Motor neuron (in vitro differentiated cells): ENCODE measurements at regions not wholly inside any gene's neighbourhood (a gene's known extent, or its start where the extent isn't known, plus 50 kb on each side); places are given as distances from the start of the nearest gene placed in this dataset.

Experiments used
- ATAC-seq, 8 experiments: fragments of 200-7000 bp; cut with Tn5 transposase; replicated peaks in 6 of 8; 2 replicates each; pipeline ENCODE4 v1.8.0; 2021; ENCODE audit warnings: mild to moderate bottlenecking in 8 of 8, moderate library complexity in 8 of 8
- H3K27ac ChIP-seq, 2 donors: fragments of 250-450 bp; sonication (Bioruptor Pico); 2 replicates each; pipeline ENCODE4 v1.9.0; 2021; ENCODE audit warnings: antibody characterized with exemption in 2 of 2, mild to moderate bottlenecking in 2 of 2, moderate library complexity in 1 of 2
- H3K4me1 ChIP-seq, 2 donors: fragments of 250-450 bp; sonication (Bioruptor Pico); replicated peaks in 1 of 2; 2 replicates each; pipeline ENCODE4 v1.6.1; 2021; ENCODE audit warnings: antibody characterized with exemption in 2 of 2, mild to moderate bottlenecking in 2 of 2, moderate library complexity in 1 of 2
- H3K4me3 ChIP-seq, 5 donors: fragments of 250-450 bp; sonication (Bioruptor Pico); 2 replicates each; pipeline ENCODE4 v1.9.0; 2021; ENCODE audit warnings: antibody characterized with exemption in 5 of 5, mild to moderate bottlenecking in 5 of 5, moderate library complexity in 4 of 5
- WGBS, 10 experiments: fragments of 450-650 bp; shearing (Covaris generic); methylation state at CpG; one replicate each; pipeline ENCODE4 v1.0.0; 2022; 5-methylcytosine and 5-hydroxymethylcytosine counted together
- in situ Hi-C, 9 experiments: fragments of 400-800 bp; cut with MboI; loops; one replicate each; pipeline ENCODE4 v1.15.0; 2021; ENCODE audit warnings: low sequenced_read_pairs in 9 of 9, low pct_unique_long_range_greater_than_20kb in 2 of 9; ENCODE audit not compliant: unreplicated experiment in 9 of 9

DNA sequence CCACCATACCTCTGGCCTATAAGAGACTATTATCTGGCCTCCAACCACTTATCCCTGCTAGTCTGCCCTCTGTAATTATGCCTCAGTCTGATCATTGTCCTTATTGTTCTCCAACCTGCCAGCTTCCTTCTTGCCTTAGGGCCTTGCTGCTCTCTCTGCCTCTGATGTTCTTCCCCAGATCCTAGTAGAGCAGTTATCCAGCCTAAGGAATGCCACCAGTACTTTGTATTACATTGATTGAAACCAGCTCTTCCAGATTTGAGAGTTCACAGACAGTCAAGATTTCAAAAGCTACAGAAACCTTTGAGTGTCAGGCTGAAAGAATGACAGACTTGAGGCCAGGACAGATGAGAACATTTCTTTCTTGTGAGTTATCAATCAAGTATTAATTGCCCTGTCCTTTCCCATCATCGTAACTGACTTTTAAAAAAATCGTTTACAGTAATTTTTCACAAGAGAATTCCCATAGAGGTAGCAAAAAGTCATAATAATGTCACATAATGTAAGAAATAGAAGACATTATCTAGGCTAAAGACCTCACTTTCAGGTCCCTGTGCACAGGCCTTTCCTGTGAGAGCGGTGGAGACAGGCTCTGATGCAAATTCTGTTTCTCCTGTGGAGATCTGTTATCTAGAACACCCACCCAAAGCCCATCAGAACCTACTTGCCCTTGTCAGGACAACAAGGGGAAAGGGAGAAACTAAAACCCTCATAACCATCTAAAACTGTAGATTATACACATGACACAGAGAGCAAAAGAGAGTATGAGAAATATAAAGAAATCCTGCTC lies 64.1 kb upstream of the GUCY1A1 start:
- ATAC-seq, result no peak
- 13 to 100% (median 63%) methylated on average over 1 to 3 of the region's 3 CpGs; no CpG with 5 or more reads in 1 of the 10 experiments for WGBS, 10 experiments
- no peak overlapping the region for H3K4me3 ChIP-seq
- H3K27ac ChIP-seq, result no peak overlapping the region
- H3K4me1 ChIP-seq, result peaks cover 0 to 9% of the 10 kb centered on the region in 2 donors
- in situ Hi-C loops, result no loop called here

DNA sequence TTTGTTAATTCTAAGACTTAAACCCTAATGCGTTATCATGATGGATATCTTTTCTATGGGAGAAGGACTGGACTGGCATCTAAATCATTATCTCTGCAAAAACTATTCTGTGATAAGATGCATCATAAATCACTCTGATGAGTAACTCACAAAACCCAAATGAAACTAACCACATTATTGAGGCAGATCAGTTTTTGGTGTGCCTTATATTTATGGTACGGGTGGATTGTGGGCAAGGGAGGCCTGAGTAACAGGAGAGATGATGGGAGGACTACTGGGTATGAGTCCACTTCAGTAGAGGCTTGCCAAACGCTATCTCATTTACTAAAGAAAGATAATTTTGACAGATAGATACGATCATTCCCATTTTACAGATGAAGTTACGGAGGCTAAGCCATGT lies 66.4 kb upstream of the GUCY1A1 start:
- WGBS, 10 experiments, result 50 to 98% (median 83%) methylated on average over 2 to 5 of the region's 5 CpGs; no CpG with 5 or more reads in 1 of the 10 experiments
- ATAC-seq, result no peak
- Histone ChIP-seq H3K27ac (no peak overlapping the region), H3K4me3 (no peak overlapping the region), H3K4me1 (peaks cover 0 to 9% of the 10 kb centered on the region in 2 donors)
- in situ Hi-C loops, result no loop called here

DNA sequence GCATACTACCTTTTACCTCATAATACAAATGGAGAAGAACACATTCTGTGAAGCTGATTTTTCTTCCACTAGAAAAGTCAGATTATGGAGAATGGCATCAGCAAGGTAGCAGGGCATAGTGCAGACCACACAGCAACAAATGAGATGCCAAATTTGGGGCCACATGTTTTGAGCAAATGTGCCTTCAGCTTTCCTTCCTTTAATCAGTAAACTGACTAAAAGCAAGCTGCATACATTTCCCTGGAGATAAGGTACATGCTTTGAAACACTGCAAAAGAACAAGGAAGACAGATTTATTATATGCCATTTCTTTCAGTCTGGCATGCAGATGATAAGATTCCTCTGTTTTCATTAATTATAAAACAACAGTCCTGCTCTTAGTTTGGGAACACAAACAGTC lies 67.1 kb upstream of the GUCY1A1 start:
- in situ Hi-C loops, result no loop called here
- Histone ChIP-seq H3K27ac (no peak overlapping the region), H3K4me3 (no peak overlapping the region), H3K4me1 (peaks cover 0 to 9% of the 10 kb centered on the region in 2 donors)
- ATAC-seq, result no peak

DNA sequence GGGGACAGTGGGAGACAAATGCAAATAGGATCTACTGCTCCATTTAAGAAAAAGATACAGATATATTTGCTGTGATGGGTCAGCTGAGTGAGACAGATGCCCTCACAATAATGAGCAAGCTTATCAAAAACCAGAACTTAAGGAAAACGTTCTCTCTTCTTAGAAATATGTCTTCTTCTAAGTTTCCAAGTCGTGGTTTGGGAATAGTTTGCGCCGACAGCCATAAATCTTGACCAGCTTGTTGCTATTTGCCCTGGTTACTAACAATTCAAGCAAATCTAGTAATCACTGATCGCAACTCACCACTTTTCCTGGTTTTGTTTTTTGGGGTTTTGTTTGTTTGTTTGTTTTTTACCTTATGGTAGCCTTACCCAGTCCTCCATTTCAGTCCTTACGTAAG lies 67.6 kb upstream of the GUCY1A1 start:
- WGBS, 10 experiments, result 19 to 91% (median 80%) methylated on average over 2 to 6 of the region's 6 CpGs
- H3K27ac ChIP-seq, result no peak overlapping the region
- no peak for ATAC-seq

DNA sequence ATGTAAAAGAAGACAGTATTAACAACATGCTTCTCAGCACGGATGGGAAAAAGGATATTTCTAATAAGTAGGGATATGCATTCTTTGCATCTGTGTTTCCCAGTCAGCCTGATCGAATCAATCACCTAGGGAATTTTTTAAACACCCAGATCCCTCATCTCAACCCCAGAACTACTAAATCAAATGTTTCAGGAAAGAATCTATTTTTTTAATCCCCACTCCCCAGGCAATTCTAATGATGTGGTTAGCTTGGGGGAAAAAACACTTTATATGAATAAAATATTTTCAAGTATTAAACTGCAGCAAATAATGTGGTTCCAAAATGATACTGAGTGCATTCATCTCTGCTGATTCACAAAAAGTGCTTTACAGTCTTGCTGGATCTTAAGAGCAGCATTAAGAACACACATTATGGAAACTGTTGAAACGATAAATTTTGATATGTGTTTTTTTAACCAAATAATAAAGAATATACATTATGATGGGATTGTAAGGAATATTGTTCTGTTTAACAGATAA lies 68.7 kb upstream of the GUCY1A1 start:
- 0 to 100% (median 41%) methylated on average over 1 to 3 of the region's 3 CpGs for WGBS, 10 experiments
- ATAC-seq, result no peak
- H3K27ac ChIP-seq, result no peak overlapping the region
- no peak overlapping the region for H3K4me3 ChIP-seq
- peaks cover 0 to 9% of the 10 kb centered on the region in 2 donors for H3K4me1 ChIP-seq
- in situ Hi-C loops, result no loop called here

More for the DNA sequence above, 67.6 kb upstream of the GUCY1A1 start:
- Histone ChIP-seq H3K4me1 (peaks cover 0 to 9% of the 10 kb centered on the region in 2 donors), H3K4me3 (no peak overlapping the region)
- in situ Hi-C loops, result no loop called here

DNA sequence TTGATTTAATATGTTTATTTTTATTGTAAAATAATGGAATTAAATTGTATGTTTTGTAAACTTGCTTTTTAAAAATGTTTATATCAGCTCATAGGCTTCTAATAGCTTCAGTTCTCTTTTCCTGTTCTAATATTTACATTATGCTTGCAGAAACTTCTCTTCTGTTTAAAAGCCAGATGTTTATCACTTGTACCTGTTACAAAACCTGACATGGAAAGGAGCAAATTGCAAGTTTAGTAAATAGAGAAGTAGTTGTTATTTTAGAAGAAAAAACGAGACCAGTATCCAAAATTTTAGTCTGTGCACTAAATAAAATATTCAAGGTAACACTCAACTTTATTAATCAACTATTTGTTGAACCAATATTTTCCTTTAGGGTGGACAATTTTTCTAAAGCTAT lies 69.4 kb upstream of the GUCY1A1 start:
- H3K4me3 ChIP-seq, result no peak overlapping the region
- no peak for ATAC-seq
- H3K4me1 ChIP-seq, result peaks cover 0 to 12% of the 10 kb centered on the region in 2 donors
- in situ Hi-C loops, result no loop called here
- H3K27ac ChIP-seq, result no peak overlapping the region
- 0 to 89% (median 55%) methylated on average over 1 of the region's 1 CpG; no CpG with 5 or more reads in 1 of the 10 experiments for WGBS, 10 experiments

DNA sequence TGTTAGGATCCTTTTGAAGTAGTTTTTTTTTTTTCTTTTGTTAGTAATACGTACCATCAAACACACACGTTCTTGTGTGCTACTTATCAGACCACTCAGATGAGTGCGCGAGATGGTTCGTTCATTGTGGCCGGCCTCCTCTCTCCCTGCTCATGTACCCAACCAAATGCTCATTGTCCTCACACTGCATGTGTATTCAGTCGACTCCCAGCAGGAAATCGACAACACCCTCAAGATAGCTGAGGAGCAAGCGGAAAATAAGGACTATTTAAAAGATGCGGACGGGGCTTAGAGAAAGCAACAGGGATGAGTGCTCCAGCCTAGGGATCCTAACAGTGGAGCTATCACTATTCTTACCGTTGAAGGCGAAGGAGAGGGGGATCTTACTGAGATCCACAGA lies 72.9 kb upstream of the GUCY1A1 start:
- in situ Hi-C loops, result no loop called here
- ATAC-seq, result no peak
- no peak overlapping the region for H3K4me3 ChIP-seq
- no peak overlapping the region for H3K27ac ChIP-seq
- peaks cover 0 to 9% of the 10 kb centered on the region in 2 donors for H3K4me1 ChIP-seq
- WGBS, 10 experiments, result 30 to 97% (median 75%) methylated on average over 2 to 11 of the region's 13 CpGs

DNA sequence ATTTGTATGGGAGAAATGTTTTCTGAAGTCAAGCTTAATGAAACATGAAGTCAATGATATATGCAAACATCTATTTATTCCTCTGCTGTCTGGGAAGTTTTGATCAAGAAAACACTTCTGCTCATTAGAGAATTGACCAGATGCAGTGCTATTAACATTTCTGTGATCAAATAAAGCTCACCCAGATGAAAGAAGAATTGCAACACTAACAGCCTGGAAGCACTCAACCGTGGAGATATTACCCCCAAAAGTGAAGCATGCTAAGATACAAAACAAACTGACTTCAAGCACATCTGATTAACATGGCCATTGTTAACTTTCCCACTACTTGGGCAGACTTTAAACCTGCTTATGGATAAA lies 73.7 kb upstream of the GUCY1A1 start:
- in situ Hi-C loops, result no loop called here
- ATAC-seq, result peak in 2 of 8 experiments; percentile 43 to 68
- Histone ChIP-seq H3K4me1 (peaks cover 0 to 4% of the 10 kb centered on the region in 2 donors), H3K4me3 (no peak overlapping the region), H3K27ac (no peak overlapping the region)
- WGBS, 10 experiments, result 0 to 80% (median 60%) methylated on average over 1 of the region's 1 CpG; no CpG with 5 or more reads in 3 of the 10 experiments

DNA sequence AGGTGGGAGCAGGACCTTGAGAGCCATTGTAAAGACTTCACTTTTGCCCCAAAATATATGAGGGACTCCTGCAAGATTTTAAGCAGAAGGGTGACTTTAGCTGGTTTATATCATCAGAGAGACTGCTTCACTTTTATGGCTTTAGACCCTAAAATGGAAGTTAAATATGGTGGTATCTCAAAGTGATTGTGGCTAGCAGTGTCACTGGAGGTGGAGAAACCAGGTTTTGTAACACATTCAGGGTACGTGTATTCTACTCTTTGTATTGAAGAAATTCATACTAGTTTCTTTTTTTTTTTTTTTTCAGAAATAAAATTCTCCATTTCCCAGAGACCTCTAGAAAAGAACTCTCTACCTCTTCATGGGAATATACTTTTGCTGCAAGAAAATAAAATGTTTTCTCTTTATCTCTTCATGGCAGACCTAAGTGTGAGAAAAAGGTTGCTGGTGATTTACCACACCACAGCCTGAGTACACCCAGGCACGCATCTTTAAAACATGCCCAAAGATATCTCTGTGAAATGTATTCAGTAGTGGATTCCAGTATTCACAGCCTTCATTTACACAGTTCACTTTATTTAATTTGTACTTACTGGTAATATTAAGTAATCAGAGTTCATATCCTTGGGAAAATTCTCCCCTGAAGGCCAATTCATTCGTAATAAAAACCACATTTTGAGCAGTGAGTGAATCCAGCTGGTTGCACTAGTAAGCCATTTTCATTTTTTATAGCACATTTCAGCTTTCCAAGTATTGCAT lies 74.3 kb upstream of the GUCY1A1 start:
- WGBS, 10 experiments, result 0 to 100% (median 96%) methylated on average over 2 to 3 of the region's 3 CpGs; no CpG with 5 or more reads in 1 of the 10 experiments
- Histone ChIP-seq H3K4me1 (peaks cover 0 to 4% of the 10 kb centered on the region in 2 donors), H3K27ac (no peak overlapping the region), H3K4me3 (no peak overlapping the region)
- in situ Hi-C loops, result no loop called here
- peak in 3 of 8 experiments; percentile 59 to 90 (median 73) for ATAC-seq

DNA sequence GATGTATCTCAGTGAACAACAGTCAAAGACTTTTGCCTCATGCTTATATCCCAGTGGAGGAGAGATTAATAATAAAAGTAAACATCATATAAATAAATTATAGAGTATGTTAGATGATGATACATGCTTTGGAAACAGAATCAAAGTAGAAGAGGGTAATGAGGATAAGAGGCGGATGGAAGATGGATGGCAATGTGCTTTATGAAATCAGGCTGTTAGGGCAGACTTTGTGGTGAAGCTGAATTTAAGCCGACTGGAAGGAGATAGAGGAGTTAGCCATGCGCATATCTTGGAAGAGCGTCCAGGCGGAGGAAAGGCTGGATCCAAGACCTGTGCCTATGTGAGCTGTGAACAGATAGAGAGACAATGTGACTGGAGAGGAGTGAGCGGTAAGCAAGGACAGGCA lies 74.9 kb upstream of the GUCY1A1 start:
- H3K27ac ChIP-seq, result no peak overlapping the region
- in situ Hi-C loops, result no loop called here
- WGBS, 10 experiments, result 14 to 100% (median 83%) methylated on average over 1 to 6 of the region's 6 CpGs; no CpG with 5 or more reads in 2 of the 10 experiments
- peaks cover 0 to 5% of the 10 kb centered on the region in 2 donors for H3K4me1 ChIP-seq
- peak in 2 of 8 experiments; percentile 19 to 30 for ATAC-seq
- H3K4me3 ChIP-seq, result no peak overlapping the region

DNA sequence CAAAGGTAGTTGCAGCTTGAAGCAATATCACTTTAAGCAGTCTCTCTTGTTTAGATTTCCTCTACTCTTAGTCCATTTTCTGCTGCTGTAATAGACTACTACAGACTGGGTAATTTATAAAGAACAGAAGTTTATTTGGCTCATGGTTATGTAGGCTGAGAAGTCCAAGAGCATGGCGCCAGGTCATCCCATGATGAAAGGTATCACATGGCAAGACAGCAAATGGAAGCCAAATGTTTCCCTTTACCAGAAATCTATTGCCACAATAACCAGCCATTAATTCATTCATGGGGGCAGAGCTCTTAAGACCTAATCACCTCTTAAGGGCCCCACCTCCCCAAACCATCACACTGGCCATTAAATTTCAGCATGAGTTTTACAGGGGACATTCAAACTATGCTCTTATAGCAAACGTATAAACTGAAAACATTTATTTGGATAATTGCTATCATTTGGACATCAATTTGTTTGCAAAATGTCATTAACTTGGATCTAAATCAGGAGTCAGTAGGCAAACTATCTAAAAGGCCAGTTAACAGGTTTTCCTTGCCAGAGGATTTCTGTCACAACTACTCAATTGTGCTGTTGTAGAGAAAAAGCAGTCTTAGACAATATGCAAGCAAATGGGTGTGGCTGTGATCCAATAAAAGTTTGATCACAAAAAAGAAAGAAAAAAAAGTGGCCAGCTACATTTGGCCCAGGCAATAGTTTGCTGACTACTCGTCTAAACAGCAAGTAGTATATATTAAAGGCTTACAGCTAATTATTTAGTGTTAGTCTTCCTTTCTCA lies 75.7 kb upstream of the GUCY1A1 start:
- H3K27ac ChIP-seq, result no peak overlapping the region
- in situ Hi-C loops, result no loop called here
- WGBS, 10 experiments, result 0 to 100% (median 87%) methylated on average over 1 to 3 of the region's 3 CpGs; no CpG with 5 or more reads in 1 of the 10 experiments
- H3K4me1 ChIP-seq, result peaks cover 0 to 5% of the 10 kb centered on the region in 2 donors
- peak in 1 of 8 experiments; percentile 33 for ATAC-seq
- H3K4me3 ChIP-seq, result no peak overlapping the region

DNA sequence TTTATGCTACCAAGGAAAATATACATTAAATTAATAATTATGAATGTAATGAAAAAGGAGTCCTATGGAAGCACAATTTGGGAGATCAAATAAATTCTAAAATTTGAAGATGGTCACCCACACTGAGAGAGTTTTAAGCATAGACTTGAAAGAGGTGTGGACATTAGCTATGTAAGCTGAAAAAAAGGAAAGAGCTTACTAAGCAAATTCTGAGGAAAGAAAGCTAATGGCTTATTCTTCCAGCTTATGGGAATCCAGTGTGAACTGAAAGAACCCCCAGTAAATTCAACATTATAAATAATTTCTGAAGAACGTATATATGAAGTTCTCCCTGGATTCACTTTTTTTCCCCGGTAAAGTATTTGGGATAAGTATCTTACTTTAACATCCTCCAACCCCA lies 78.2 kb upstream of the GUCY1A1 start:
- no peak for ATAC-seq
- Histone ChIP-seq H3K4me1 (peaks cover 0 to 5% of the 10 kb centered on the region in 2 donors), H3K4me3 (no peak overlapping the region), H3K27ac (no peak overlapping the region)
- in situ Hi-C loops, result no loop called here
- 29 to 100% (median 90%) methylated on average over 1 to 2 of the region's 2 CpGs; no CpG with 5 or more reads in 3 of the 10 experiments for WGBS, 10 experiments
